SU-DHL-6 (cell line): ENCODE measurements at regions not wholly inside any gene's neighbourhood (a gene's known extent, or its start where the extent isn't known, plus 50 kb on each side); places are given as distances from the start of the nearest gene placed in this dataset.

ENCODE experiments used
- EZH2phosphoT487 ChIP-seq: fragments of 200-600 bp; sonication (generic), shearing (Covaris generic); conservative IDR thresholded peaks from 2 replicates; pipeline ENCODE4 v1.6.1; 2018; ENCODE audit warnings: mild to moderate bottlenecking, antibody characterized with exemption, low read length, moderate library complexity, mixed read lengths
- TF ChIP-seq, protein P1 (sequence below): fragments of 200-600 bp; sonication (generic); IDR thresholded peaks from one replicate; pipeline ENCODE4 v1.5.1; 2017; ENCODE audit warnings: antibody characterized with exemption, mild to moderate bottlenecking, low read length, moderate library complexity; ENCODE audit not compliant: insufficient read depth, poor library complexity, severe bottlenecking

DNA sequence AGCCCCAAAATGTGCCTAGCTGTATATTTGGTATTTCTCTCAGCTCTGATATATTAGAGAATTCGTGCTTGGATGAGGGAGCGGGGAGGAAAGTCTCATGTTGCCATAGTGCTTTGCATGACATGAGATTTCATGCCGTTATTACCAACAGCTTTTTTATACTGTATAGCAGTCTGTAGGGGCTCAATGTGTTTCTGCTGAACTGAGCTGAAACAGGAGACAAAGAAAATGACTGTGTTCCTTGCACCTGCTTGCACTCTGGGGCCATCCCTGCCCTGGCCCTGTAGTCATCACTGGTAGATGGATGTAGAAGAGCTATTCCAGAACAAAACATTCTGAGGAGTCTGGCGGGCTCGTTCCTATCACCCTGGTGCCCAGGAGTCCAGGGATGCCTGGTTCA lies 128.0 kb upstream of the SASH1 start:
- TF ChIP-seq, protein P1, sequence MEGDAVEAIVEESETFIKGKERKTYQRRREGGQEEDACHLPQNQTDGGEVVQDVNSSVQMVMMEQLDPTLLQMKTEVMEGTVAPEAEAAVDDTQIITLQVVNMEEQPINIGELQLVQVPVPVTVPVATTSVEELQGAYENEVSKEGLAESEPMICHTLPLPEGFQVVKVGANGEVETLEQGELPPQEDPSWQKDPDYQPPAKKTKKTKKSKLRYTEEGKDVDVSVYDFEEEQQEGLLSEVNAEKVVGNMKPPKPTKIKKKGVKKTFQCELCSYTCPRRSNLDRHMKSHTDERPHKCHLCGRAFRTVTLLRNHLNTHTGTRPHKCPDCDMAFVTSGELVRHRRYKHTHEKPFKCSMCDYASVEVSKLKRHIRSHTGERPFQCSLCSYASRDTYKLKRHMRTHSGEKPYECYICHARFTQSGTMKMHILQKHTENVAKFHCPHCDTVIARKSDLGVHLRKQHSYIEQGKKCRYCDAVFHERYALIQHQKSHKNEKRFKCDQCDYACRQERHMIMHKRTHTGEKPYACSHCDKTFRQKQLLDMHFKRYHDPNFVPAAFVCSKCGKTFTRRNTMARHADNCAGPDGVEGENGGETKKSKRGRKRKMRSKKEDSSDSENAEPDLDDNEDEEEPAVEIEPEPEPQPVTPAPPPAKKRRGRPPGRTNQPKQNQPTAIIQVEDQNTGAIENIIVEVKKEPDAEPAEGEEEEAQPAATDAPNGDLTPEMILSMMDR = no peak
- no peak for TF ChIP-seq EZH2phosphoT487
